ENCODE measurements at regions not wholly inside any gene's neighbourhood (a gene's known extent, or its start where the extent isn't known, plus 50 kb on each side); places are given as distances from the start of the nearest gene placed in this dataset.

GRCh38 chr1:194919146-194919545 is 1689.1 kb downstream of the KCNT2 start:
- TF ChIP-seq POLR2A (IDR thresholded peaks at IDR 0.05), result no peak
- TF ChIP-seq CTCF (IDR thresholded peaks at IDR 0.05), result no peak
